Stimulated activated CD4-positive, alpha-beta T cell treated with anti-CD3 and anti-CD28 coated beads, Interleukin-1b, Interleukin-23, amount 100 ng/mL, for 48 hours (primary cell): ENCODE measurements at regions not wholly inside any gene's neighbourhood (a gene's known extent, or its start where the extent isn't known, plus 50 kb on each side); places are given as distances from the start of the nearest gene placed in this dataset.

Experiments
- DNase-seq: peaks from one replicate; pipeline ENCODE4 v3.0.0-alpha.2; 2020

GRCh38 chr13:59176775-59177174 is 987.0 kb downstream of the DIAPH3 start:
- no peak for DNase-seq

- DNase-seq, result no peak
Observed at GRCh38 chr13:59178344-59178743, 985.4 kb downstream of the DIAPH3 start.

- no peak for DNase-seq
Observed at GRCh38 chr13:59182241-59182640, 981.5 kb downstream of the DIAPH3 start.

GRCh38 chr13:59197397-59197796 is 966.3 kb downstream of the DIAPH3 start:
- no peak for DNase-seq

GRCh38 chr13:59201841-59202240 is 961.9 kb downstream of the DIAPH3 start:
- no peak for DNase-seq

- DNase-seq, result no peak
Observed at GRCh38 chr13:59203855-59204254, 959.9 kb downstream of the DIAPH3 start.

GRCh38 chr13:59205501-59205900 is 958.2 kb downstream of the DIAPH3 start:
- no peak for DNase-seq

GRCh38 chr13:59208405-59209195 is 955.1 kb downstream of the DIAPH3 start:
- no peak for DNase-seq

- no peak for DNase-seq
Observed at GRCh38 chr13:59210543-59210942, 953.2 kb downstream of the DIAPH3 start.

- no peak for DNase-seq
Observed at GRCh38 chr13:59211606-59212005, 952.1 kb downstream of the DIAPH3 start.

- DNase-seq, result no peak
Observed at GRCh38 chr13:59229401-59229800, 934.3 kb downstream of the DIAPH3 start.

- DNase-seq, result no peak
Observed at GRCh38 chr13:59229861-59230260, 933.9 kb downstream of the DIAPH3 start.

- no peak for DNase-seq
Observed at GRCh38 chr13:59230484-59231264, 933.1 kb downstream of the DIAPH3 start.

GRCh38 chr13:59236309-59236919 is 927.3 kb downstream of the DIAPH3 start:
- DNase-seq, result no peak

GRCh38 chr13:59236944-59237343 is 926.8 kb downstream of the DIAPH3 start:
- DNase-seq, result no peak

GRCh38 chr13:59247171-59247570 is 916.6 kb downstream of the DIAPH3 start:
- DNase-seq, result no peak

GRCh38 chr13:59250336-59251189 is 913.2 kb downstream of the DIAPH3 start:
- no peak for DNase-seq

- no peak for DNase-seq
Observed at GRCh38 chr13:59259165-59260000, 904.3 kb downstream of the DIAPH3 start.

- DNase-seq, result no peak
Observed at GRCh38 chr13:59261928-59262488, 901.7 kb downstream of the DIAPH3 start.

- no peak for DNase-seq
Observed at GRCh38 chr13:59263531-59263930, 900.2 kb downstream of the DIAPH3 start.

GRCh38 chr13:59266478-59267063 is 897.2 kb downstream of the DIAPH3 start:
- no peak for DNase-seq
